HPDE6-E6E7 (cell line): ENCODE measurements at regions not wholly inside any gene's neighbourhood (a gene's known extent, or its start where the extent isn't known, plus 50 kb on each side); places are given as distances from the start of the nearest gene placed in this dataset.
"Not testable (repeated sequence)": the region's sequence is repeated elsewhere in the genome, so short reads cannot be mapped to it uniquely, and the experiment has no call there.

Experiments used
- DNase-seq: peaks from one replicate; pipeline ENCODE4 v3.0.0; 2011; ENCODE audit warnings: missing footprints; ENCODE audit errors: extremely low spot score

GRCh38 chr15:38614621-38615020 lies 50.0 kb upstream of the RASGRP1 start:
- DNase-seq: no peak

DNA sequence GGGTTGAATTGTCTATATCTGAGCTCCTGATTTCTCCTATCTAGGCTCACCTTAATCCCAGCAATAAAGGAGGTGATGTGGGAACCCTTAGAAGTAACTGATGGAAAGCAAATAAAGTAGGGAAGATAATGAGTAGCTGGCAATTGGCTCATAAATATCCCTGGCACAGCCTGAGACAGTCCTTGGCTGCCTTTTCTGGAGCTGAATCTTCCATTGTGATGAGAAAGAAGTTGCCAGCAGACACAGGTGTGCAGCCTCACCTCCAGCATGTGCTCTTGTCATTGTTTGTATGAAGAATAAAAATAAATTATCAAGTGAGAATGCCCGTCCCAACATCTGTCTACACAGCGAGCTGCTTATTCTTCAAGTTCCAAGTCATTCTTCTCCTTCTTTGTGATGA lies 53.2 kb upstream of the RASGRP1 start:
- DNase-seq: no peak

DNA sequence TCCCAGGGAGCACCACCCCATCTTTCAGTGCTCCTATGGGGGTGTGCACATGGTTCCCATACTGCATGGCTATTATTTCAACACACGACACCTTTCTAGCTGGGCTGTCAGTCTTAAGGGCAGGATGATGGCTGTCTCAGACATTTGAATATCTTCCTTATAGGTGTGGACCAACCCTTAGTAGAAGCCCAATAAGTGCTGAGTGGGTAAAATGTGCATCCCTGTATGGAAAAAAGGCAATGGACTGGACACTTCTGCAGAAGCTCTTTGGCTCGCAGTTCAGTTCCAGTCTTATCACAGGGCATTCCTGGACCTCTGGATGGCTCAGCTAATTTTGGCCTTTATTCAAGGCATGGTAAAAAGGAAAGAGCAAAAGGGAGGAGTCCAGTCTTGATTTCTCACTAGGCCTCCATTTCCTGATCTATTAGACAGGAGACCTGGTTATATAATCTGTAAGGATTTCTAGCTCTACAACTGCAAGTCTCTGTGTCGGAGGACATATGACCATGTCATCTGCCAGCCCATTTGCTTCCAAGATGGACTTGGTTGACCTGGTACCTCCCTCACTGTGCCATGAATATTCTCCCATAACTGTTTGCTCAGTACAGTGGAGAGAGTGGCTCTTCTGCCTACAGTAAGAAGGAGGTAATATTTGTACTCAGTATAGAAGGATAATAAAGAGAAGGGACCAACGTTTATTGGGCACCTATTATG lies 53.8 kb upstream of the RASGRP1 start:
- no peak for DNase-seq

- DNase-seq: no peak
Measured at GRCh38 chr15:38620098-38620497, 55.5 kb upstream of the RASGRP1 start.

GRCh38 chr15:38620851-38621594 lies 56.4 kb upstream of the RASGRP1 start:
- no peak for DNase-seq

- DNase-seq: no peak
Measured at GRCh38 chr15:38622304-38622703, 57.7 kb upstream of the RASGRP1 start.

DNA sequence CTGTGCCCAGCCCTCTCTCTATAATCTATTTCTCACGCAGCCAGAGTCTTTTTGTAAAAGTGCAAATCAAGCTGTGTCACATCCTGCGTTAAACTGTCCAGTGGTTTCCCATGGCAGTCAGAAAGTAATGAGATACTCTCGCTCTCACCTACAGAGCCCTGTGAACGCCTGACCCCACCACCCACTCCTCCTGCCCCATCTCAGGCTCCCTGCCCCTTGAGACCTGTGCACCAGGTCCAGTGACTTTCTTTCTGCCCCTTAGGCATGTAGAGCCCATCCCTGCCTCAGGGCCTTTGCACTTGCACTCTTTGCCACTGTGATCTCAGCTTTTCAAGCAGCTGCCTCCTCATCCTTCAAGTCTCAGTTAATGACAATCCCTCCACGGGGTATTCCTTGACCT lies 58.3 kb upstream of the RASGRP1 start:
- no peak for DNase-seq

DNA sequence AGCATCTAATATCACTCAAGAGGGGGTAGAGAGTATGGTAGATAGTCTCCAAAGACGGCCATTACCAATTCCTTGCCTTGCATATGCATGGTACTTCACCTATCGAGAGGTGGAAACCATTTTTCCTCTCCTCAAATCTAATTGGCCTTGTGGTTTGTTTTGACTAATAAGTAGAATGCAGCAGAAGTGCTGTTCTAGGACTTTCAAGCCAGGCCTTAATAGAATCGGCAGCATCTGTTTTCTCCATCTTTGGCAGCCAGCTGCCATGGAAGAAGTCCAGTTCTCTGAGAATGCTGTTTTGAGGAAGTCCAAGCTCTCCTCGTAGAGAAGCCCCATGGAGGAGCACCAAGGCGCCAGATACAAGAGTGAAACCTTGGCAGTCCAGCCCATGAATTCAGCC lies 59.1 kb upstream of the RASGRP1 start:
- no peak for DNase-seq

DNA sequence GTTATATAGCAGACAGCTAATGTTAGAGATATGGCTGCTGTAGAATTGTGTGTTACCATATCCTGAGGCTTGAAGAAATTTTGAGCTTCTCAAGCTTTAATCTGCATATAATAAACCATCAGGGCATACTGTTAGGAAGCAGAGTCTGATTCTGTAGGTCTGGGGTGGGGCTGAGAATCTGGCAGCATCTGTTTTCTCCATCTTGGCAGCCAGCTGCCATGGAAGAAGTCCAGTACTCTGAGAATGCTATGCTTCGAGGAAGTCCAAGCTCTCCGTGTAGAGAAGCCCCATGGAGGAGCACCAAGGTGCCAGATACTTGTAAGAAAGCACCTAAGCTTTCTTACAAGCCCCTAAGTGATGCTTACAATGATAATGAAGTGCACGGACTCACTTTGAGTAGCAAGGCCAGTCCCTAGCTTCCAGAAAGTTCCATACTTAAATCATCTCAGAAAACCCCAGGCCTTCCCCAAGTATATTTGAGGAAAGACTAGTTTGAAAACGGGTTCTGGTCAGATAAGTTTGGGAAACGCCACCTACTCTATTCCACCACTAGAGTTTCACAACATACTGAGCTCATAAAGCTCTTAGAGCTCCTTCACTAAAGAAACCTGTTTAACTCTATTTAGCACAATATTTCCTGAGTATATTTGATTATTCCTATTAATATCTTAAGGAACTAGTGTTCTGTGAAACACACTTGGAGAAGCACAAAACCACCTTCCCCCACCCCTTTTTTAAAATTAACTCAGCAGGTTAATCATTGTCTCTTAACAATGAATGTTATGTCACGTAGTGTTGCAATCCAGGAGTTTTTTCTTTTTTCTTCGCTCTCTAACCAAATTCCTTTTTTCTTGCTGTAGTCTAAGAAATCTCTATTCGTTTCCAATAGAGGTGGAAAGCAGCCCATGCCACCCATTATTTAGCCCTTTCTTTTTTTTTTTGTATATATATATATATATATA lies 59.9 kb upstream of the RASGRP1 start:
- no peak for DNase-seq

DNA sequence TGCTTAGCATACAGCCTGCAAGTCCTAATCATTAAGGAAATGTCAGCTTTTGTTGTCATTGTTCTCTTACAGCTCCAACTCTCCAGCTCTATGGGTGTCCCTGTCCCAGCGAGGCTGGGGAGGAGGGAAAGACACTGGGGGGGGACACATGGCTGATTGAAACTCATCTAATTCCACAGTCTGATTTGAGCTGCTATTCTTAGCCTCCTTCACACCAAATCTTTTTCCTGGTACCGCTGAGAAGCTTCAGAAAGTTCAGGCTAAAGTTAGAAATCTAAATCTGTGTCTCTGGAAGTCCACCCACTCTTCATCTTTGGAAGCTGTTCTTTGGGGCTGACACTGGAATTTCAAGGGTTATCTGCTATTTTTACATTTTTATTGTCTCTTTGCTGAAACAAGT lies 61.3 kb upstream of the RASGRP1 start:
- DNase-seq: no peak

DNA sequence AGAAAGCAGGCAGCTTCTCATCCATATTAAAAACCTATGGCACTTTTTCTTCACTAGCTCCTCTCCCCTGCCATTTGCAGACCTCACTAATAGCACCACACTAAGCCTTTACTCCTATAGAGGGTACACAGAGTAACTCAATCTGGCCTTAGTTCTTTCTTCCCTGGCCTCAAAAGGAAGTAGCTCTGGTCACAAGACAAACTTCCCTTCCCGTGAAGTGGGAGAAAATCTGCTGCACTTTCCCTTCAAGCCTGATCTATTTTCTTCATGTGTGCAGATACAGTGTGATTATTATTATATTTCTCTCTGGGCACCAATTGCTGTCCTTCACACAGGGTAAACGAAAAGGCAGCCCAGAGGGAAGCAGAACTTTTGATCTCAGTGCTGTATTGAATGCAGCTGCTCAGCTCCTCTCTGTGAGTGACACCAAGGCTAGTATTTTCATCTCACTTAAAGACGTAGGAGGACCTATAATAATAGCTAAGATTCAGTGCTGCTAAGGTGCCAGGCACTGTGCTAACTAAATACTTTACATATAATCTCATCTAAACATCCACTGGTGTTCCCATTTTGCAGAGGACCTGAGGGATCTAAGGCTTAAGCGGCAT lies 61.9 kb upstream of the RASGRP1 start:
- no peak for DNase-seq

DNA sequence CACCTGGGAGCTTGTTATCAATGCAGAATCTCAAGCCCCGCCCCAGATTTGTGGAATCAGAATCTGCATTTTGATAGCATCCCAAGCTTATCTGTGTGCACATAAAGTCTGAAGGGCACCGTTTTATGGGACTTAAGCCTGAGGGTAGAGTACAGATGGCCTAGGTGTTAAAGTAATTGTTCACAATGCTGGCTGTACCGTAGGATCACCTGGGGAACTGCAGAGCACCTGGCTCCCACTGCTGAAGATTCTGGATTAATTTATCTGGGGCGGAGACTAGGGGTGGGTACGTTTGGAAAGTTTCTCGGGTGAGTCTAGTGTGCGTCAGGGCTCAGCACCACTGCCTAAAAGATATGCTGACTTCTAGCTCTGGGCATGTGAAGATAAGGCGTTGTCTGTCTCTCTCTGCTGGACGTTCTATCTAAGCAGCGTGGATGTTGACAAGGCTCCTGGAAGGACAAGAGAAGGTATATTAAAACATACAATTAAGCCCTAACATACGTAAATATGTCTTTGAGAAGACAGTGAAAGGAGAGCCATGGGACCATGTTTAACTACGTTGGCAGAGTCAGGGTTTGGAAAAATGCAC lies 63.2 kb upstream of the RASGRP1 start:
- DNase-seq: no peak

GRCh38 chr15:38631119-38632075 lies 66.8 kb upstream of the RASGRP1 start:
- DNase-seq: no peak

GRCh38 chr15:38635170-38635569 lies 70.6 kb upstream of the RASGRP1 start:
- no peak for DNase-seq

DNA sequence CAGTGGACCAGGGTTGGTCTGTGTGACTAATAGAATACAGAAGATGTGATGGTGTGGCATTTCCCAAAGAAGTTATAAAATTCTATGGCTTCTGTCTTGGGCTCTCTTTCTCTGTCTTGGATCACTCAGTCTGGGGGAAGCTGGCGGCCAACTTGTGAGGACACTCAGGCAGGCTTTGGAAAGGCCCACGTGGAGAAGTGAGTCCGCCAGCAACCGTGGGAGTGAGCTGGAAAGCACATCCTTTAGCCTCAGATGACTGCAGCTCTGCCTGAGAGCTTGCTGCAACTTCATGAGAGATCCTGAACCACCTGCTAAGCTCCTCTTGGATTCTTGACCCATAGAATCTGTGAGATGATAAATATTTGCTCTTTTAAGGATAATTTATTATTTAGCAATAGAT lies 72.0 kb upstream of the RASGRP1 start:
- no peak for DNase-seq

GRCh38 chr15:38638126-38638525 lies 73.5 kb upstream of the RASGRP1 start:
- DNase-seq: no peak

DNA sequence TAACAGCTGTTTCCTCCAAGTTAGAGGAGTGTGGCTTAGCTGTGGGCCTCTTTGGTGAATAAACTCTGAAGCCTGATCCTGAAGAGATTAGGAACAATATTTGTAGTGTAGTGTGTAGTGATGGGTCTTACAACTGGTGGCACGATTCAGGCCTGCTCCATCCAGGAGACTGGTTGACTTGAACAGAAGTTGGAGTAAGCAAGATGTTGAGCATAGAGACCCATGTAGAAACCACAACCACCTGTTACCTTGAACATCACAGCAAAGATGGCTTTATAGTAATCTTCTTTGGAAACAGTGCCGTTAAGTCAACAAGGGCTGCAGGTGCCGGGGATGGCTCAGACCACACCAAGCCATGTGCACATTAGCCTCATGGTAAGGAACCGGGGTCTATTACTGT lies 74.2 kb upstream of the RASGRP1 start:
- DNase-seq: no peak

GRCh38 chr15:38642689-38643270 lies 78.2 kb upstream of the RASGRP1 start:
- no peak for DNase-seq

- not testable (repeated sequence) for DNase-seq
Measured at GRCh38 chr15:38644353-38644752, 79.7 kb upstream of the RASGRP1 start.

GRCh38 chr15:38646716-38647115 lies 82.1 kb upstream of the RASGRP1 start:
- DNase-seq: no peak
